GM18909 (cell line): ENCODE measurements at regions not wholly inside any gene's neighbourhood (a gene's known extent, or its start where the extent isn't known, plus 50 kb on each side); places are given as distances from the start of the nearest gene placed in this dataset.
"Not testable (repeated sequence)": the region's sequence is repeated elsewhere in the genome, so short reads cannot be mapped to it uniquely, and the experiment has no call there.

ENCODE experiments used
- ATAC-seq: cut with Tn5 transposase; IDR thresholded peaks from one replicate; pipeline ENCODE4 v1.9.1; 2021; ENCODE audit warnings: mild to moderate bottlenecking; ENCODE audit not compliant: unreplicated experiment, poor library complexity

DNA sequence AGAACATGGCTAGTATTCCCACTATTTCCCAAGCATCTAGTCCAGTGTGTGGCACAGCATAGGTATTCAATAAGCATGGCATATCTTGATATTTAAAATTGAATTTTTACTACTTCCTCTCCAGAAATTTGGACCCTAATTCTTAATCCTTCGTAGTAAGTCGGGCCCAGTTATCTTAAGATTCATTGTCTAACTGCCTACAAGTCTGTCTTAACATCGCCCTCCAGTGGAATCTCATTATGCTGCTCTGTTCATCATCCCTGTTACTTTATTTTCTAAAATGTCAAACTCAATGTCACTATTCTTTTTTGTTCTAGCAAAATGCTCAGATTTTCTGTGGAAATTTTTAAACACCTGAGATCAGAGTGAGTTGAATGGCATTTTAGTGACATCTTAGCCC, 606.2 kb downstream of the KLHL13 start:
- ATAC-seq, result no peak

DNA sequence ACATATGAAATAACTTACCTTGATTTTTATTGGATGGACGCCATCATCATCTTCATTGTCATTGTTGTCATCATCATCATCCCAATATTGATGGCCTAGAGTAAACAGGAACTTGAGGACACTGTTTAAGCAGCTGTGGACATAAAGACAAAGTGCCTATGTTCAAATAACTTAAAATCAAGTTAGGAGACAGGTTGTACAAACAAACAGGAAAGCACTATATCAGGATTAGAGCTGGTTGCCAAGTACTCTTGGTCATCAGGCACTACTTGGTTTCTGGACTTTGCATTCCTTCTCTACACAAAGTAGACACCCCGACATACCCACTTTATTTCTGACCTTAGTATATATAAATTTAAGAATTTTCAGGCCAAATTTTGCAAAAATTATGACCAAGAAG, 608.6 kb downstream of the KLHL13 start:
- ATAC-seq, result no peak

DNA sequence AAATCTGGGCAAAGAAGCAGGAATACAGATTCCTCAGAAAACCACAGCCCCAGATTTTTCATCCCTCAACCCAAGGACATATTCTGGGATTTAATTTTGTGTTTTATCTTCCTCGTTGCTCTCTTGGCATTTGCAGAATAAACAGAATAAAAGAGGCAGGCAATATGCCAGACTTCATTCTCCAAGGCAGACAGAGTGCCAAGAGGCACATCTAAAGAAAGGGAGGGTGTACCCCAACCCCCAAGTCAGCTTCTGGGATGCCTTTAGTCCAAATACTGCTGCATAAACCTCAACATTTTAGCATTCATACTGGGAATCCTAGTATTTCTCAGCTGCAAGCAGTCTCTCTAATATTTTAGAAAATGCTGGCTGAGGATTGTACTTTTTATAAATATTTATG, 629.2 kb downstream of the KLHL13 start:
- no peak for ATAC-seq

DNA sequence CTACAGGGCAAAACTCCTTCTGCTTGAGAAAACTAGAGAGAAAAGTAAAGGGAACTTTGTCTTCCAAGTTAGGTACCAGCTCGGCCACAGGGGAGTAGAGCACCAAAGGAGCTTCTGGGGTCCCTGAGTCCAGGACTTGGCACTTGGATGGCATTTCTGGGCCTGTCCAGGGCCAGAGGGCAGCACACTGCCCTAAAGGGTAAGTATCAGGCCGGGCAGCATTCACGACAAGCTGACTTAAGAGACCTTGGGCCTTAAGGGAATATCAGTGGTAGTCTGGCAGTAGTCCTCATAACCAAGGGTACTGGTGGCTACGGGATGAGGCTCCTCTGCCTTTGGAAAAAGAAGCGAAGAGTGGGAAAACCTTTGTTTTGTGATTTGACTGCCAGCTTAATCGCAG, 632.7 kb downstream of the KLHL13 start:
- no peak for ATAC-seq

DNA sequence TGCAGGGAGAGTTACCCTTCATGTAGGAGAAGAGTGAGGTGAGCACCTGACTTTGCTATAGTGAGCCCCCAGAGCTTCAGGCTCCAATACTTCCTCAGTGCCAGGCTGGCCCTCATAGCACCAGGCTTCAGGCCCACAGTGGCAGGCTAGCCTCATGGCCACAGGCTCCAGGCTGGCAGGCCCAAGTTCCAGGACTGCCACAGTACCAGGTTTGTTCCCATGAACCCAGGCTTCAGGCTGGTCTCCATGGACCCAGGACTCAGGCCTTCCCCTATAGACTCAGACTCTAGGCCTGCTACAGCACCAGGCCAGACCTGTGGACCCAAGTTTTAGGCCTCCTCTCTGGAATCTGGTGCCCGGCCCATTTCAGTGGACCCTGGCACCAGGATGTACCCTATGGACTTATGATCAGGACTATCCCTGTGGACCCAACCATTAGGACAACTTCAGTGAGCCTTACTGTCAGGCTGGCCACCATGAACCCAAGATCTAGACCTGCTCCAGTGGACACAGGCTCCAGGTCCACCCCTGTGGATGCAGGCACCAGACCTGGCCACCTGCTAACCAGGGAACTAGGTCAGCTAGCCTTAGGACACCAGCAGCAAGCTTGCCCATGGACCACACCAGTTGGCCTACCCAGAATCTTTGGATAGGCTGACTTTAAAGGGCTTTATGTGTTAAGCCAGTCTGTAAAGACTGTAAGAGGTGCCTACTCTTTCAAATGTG, 658.2 kb downstream of the KLHL13 start:
- no peak for ATAC-seq

DNA sequence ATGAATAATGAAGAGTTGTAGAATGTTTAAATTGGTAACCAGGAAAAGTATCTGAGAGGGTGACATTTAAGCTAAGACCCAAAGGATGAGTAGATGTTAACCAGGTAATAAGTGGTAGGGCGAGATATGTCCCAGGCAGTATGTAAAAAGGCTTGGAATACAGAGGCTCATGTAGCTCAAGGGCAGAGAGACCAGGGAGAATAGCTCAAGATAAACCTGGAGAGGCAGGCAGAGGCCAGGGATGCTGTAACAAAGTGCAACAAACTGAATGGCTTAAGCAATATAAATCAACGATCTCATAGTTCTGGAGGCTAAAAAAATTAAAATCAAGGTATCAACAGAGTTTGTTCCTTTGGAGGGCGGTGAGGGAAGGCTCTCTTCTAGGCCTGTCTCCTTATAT, 660.8 kb downstream of the KLHL13 start:
- no peak for ATAC-seq

DNA sequence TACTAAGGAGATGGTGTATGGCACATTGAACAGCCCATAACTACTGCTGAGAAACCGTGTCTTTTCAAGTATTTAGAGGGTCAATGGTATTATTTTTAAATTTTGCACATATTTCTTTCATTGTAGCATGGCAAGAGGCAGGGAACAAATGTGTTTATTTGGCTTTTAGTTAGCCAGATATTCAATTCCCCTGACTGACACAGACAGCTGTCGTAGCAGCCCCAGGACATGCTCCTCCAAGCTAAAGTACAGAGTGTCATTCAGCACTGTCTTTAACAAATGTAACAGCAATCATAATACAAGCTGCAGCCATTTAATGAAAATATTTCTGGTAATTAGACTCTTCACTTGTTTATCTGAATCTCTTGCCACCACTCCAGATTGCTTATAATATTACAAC, 687.1 kb downstream of the KLHL13 start:
- ATAC-seq, result no peak

DNA sequence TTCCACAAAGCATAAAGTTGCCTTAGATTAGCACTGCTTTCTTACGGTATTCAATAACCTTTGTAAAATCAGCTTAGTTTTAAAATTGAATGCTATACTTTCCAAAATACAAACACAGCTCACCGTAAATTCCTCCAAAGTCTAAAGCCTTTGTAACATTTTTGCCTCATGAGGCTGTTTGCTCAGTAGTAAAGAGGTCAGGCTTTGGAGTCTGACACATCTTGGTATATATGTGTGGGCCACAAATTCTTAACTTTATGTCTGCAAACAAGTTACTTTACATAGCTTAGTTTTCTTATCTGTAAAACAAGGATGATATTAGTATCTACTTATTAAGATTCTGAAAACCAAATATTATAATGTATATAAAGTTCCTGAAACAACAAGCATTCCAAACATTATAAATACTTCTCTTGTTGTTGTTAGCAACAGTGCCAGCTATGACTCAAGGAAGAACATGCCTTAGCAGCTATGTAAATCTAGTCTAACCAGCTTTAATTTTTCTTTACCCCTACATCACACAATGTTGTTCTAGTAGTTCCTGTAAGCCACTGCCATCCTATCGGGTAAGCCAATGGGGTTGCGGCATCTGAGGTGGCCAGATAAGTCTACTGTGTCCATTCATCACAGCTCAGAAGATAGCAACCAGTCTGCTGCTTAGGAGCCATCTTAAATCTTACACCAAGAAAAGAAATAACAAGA, 709.0 kb downstream of the KLHL13 start:
- ATAC-seq, result no peak

DNA sequence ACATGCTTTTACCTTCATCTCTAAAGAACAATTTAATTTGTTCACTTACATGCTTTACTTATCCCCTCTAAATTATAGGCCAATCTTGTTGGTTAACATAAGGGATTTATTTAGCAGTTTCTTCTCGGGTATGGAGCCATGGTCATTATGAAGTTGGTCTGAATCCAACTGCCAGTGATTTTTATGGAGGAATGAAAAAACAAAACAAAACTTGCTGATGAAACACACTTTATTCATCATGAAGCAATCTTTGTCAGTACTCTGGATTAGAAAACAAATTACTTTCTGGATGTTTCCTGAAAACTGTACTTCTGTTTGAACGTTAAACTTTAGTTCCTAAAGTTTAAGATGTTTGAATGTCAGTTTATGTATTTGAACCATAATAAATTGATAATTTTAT, 715.8 kb downstream of the KLHL13 start:
- no peak for ATAC-seq

DNA sequence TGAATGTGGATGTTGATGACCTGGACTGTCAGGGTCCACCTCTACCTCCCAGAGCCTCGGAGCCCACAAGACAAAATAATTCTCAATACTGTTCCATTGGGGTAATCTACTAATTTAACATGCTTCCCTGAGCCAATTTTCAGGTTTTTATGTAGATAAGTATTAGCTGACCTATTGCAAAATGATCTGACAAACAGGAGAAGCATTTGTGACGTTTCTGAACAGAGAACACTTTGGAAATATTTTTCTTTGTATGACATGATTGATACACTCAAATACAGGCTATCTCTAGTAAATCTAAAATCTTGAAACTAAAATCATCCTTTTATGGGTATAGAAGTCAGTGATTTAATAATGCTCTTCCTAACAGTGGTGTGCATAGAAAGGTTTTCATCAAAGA, 716.6 kb downstream of the KLHL13 start:
- no peak for ATAC-seq

DNA sequence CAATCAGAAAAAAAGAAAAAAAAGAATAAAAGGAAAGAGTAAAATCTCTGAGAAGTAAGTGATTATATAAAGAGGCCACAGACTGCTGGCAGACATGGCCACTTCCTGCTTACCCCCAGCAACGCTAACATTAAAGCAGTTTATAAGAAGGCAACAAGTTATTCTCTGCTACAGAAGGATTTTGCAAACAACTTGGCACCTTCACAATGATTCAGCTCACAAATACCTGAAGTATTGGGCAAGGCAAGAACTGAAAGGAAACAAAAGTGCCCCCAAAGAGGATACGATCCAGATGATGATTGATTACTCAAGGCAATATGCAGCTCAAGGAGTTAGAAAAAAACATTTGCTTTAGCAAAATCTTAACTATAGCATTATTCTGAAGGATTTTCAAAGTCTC, 718.8 kb downstream of the KLHL13 start:
- ATAC-seq, result no peak

DNA sequence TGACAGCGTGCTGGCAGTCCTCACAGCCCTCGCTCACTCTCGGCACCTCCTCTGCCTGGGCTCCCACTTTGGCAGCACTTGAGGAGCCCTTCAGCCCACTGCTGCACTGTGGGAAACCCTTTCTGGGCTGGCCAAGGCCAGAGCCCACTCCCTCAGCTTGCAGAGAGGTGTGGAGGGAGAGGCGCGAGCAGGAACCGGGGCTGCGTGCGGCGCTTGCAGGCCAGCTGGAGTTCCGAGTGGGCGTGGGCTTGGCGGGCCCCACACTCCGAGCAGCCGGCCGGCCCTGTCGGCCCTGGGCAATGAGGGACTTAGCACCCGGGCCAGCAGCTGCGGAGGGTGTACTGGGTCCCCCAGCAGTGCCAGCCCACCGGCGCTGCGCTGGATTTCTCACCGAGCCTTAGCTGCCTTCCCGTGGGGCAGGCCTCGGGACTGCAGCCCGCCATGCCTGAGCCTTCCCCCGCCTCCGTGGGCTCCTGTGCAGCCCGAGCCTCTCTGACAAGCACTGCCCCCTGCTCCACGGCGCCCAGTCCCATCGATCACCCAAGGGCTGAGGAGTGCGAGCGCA, 722.0 kb downstream of the KLHL13 start:
- not testable (repeated sequence) for ATAC-seq

DNA sequence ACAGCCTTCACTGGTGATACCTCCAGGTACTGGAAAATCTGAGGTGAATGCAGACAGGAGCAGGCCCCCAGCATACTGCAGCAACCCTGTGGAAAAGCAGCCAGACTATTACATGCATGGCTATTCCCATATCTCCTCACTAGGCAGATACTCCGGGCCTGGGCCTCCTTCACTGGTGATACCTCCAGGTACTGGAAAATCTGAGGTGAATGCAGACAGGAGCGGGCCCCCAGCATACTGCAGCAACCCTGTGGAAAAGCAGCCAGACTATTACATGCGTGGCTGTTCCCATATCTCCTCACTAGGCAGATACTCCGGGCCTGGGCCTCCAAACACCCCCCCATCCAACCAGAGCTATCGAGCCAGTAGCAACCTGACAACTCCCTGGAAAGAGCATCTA, 724.2 kb downstream of the KLHL13 start:
- ATAC-seq, result not testable (repeated sequence)

DNA sequence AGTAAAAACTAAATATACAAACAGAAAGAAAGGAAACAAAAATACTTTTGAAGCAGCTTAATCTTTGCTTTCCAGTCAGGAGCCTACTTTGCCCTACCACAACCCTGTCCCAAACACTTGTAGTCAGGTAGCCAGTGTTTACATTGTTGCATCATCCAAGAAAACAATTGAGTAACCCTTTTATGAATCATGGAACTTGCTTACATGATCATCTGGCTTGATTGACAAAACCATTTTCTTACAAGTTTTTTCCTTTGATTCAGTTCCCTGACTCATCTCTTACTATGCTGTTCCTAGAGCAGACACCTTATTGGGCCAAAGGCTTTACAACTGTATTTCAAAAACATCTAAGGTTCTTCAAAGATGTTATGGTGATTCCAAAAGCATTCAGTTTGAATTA, 740.1 kb downstream of the KLHL13 start:
- ATAC-seq, result no peak

DNA sequence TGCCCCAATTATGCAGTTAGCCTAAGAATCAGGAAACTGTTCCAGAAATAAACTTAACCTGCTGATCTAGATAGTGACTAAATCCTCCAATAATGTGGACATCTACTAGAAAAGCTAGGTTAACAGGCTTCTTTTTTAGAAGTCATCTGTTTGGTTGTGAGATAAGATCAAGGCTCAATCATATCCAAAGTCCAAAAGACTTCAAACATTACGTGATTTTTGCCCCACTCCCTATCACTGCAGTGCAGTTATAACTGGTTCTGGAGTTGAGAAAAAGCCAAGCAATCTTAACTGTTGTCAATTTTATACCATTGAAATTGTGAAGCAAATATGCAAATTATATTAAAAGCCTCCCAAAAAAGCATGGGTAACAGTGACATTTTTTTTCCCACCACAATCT, 781.4 kb downstream of the KLHL13 start:
- no peak for ATAC-seq

DNA sequence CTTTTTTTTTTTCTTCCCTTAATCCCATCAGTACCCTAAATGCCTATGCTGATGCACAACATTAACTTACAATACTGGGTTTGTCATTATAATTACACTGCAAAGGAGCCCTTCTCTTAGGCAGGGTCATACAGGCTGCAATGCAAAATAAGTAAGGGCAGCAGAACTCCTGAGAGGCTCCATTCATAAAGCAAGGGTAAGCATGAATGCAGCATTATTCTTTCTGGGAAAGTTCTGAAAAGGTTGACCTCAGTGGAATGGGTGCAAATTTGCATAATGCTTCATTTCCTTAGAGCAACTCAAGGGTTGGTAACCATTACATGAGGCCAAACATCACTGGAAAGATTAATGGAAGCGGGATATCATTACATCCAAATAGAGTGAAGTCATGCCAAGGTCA, 789.2 kb downstream of the KLHL13 start:
- no peak for ATAC-seq

DNA sequence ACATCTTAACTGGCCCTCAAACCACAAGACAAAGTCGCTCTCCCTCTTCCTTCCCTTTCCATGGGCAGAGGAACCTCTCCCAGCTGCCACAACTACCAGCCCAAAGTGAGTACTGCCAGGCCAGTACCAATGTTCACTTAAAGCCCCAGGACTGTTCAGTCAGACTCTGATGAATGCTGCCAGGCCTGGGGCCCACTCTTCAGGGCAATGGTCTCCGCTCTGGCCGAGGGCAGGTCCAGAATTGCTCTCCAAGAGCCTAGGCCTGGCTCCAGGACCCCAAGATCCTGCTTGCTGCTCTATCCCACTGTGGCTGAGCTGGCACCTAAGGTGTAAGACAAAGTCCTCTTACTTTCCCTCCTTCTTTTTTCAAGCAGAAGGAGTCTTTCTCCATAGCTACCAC, 790.9 kb downstream of the KLHL13 start:
- no peak for ATAC-seq

DNA sequence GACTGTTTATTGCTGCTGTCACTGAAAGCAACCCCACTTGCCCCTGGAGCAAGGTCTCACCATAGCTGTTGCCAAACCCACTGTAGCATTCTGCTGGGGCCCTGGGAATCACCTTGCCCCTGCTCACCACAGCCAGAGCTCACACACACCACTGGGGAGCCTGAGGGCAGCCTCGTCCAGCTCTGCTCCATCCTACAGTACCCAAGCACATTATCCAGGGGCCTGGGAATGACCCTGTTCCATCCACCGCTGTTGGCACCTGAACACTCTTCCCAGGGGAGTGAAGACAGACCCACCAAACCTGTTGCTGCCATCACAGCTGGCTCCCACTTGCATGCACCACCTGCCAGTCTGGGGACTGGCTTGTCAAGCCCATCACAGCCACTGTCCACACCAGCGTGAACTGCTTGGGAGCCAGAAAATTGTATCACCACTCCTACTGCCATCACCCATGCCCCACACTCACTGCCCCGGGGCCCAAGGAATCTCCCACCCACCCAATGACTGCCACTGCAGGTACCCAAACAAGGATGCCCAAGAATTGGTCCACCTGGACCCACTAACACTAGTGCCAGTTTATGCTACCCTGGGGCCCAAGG, 811.3 kb downstream of the KLHL13 start:
- ATAC-seq, result no peak

DNA sequence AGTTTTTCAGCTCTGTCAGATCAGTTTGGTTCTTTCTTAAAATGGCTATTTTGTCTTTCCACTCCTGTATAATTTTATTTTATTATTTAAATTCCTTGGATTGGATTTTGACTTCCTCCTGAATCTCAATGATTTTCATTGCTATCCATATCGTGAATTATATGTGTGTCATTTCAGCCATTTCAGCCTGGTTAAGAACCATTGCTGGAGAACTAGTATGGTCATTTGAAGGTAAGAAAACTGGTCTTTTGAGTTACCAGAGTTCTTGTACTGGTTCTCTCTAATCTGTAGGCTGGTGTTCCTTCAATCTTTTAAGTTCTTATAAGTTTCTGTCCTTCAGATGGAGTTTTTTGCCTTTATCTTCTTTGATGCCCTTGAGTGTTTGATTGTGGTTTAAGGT, 815.5 kb downstream of the KLHL13 start:
- no peak for ATAC-seq

DNA sequence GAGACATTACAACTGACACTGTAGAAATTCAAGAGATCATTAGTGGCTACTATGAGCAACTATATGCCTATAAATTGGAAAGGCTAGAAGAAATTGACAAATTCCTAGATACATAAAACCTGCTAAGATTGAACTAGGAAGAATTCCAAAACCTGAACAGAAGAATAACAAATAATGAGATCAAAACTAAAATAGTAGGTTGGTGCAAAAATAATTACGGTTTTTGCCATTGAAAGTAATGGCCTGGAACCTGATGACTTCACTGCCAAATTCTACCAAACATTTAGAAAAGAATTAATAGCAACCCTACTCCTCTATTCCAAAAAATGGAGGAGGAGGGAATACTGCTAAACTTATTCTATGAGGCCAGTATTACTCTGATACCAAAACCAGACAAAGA, 824.9 kb downstream of the KLHL13 start:
- ATAC-seq, result no peak

DNA sequence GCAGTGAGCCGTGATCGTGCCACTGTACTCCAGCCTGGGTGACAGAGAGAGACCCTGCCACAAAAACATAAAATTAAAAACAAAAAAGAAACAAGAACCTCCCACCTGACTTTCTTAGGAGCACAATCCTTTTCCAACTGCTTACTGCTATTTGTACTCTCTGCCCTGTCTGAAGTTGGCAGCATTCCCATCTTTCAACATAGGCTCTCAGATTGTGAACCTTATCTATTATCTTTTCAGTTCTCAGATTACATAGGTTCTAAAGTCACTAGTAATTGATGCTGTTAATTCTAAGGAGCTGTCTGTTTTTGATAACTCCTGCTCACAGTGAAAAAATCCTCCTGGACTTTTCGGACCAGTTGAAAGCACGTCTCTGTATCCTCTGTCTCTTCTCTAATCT, 812.2 kb upstream of the CT83 start:
- no peak for ATAC-seq
